Endodermal cell (in vitro differentiated cells): ENCODE measurements at regions not wholly inside any gene's neighbourhood (a gene's known extent, or its start where the extent isn't known, plus 50 kb on each side); places are given as distances from the start of the nearest gene placed in this dataset.
A peak's percentile ranks its signal among the peaks of the same experiment; 100 is the strongest.

Experiments used
- DNase-seq: peaks from one replicate; pipeline ENCODE4 v3.0.0-alpha.2; 2017
- H3K27ac ChIP-seq: 2 replicates; pipeline ENCODE4 v1.5.1; 2013; ENCODE audit warnings: mild to moderate bottlenecking, low read depth, low read length, moderate library complexity
- H3K27me3 ChIP-seq: 2 replicates; pipeline ENCODE4 v1.6.1; 2013; ENCODE audit warnings: mild to moderate bottlenecking, low read length, moderate library complexity; ENCODE audit not compliant: insufficient read depth, control insufficient read depth, poor library complexity, severe bottlenecking
- H3K36me3 ChIP-seq: 2 replicates; pipeline ENCODE4 v1.7.0; 2013; ENCODE audit warnings: mild to moderate bottlenecking, low read length, moderate library complexity; ENCODE audit not compliant: control insufficient read depth, insufficient read depth
- H3K4me1 ChIP-seq: one replicate; pipeline ENCODE4 v1.7.0; 2013; ENCODE audit warnings: low read length; ENCODE audit not compliant: control insufficient read depth, insufficient read depth
- H3K4me3 ChIP-seq: 2 replicates; pipeline ENCODE4 v1.5.1; 2013; ENCODE audit warnings: mild to moderate bottlenecking, low read length, moderate library complexity
- H3K9ac ChIP-seq: 2 replicates; pipeline ENCODE4 v1.6.1; 2013; ENCODE audit warnings: mild to moderate bottlenecking, low read length, moderate library complexity; ENCODE audit not compliant: poor library complexity, severe bottlenecking; ENCODE audit errors: extremely low read depth
- H3K9me3 ChIP-seq: 2 replicates; pipeline ENCODE4 v1.6.1; 2013; ENCODE audit warnings: mild to moderate bottlenecking, low read length, moderate library complexity; ENCODE audit not compliant: control insufficient read depth
- H3K27ac Mint-ChIP-seq: 2 replicates; pipeline ENCODE4 v1.8.0; 2020; ENCODE audit warnings: mixed read lengths
- H3K27me3 Mint-ChIP-seq: 2 replicates; pipeline ENCODE4 v1.8.0; 2021; ENCODE audit warnings: mild to moderate bottlenecking, mixed read lengths; ENCODE audit not compliant: insufficient read depth
- H3K36me3 Mint-ChIP-seq: 2 replicates; pipeline ENCODE4 v1.8.0; 2020; ENCODE audit warnings: low read depth, mixed read lengths
- H3K4me1 Mint-ChIP-seq: 2 replicates; pipeline ENCODE4 v1.8.0; 2020; ENCODE audit warnings: mixed read lengths
- H3K4me3 Mint-ChIP-seq: 2 replicates; pipeline ENCODE4 v1.8.0; 2020; ENCODE audit warnings: mild to moderate bottlenecking, moderate library complexity, mixed read lengths
- H3K9me3 Mint-ChIP-seq: 2 replicates; pipeline ENCODE4 v1.8.0; 2020; ENCODE audit warnings: mild to moderate bottlenecking, mixed read lengths
- CTCF ChIP-seq: fragments of 200-600 bp; sonication (generic); conservative IDR thresholded peaks from 2 replicates; pipeline ENCODE4 v1.5.0; 2021; ENCODE audit warnings: antibody characterized with exemption, mild to moderate bottlenecking
- WGBS, 2 experiments: methylation state at CpG; one replicate each; pipeline versions ENCODE4 v1.1.5 to v1.1.7; 2013; ENCODE audit warnings: missing lambda C conversion rate in 2 of 2, mixed read lengths in 1 of 2; ENCODE audit not compliant: insufficient coverage in 1 of 2, insufficient read length in 1 of 2; 5-methylcytosine and 5-hydroxymethylcytosine counted together

- DNase-seq, result no peak
- Histone ChIP-seq H3K27ac (no peak overlapping the region), H3K9ac (no peak overlapping the region), H3K36me3 (no peaks in the 10 kb centered on the region), H3K4me3 (no peak overlapping the region), H3K9me3 (no peaks in the 10 kb centered on the region), H3K27me3 (no peaks in the 10 kb centered on the region), H3K4me1 (no peaks in the 10 kb centered on the region)
- H3K27ac Mint-ChIP-seq, result no peak overlapping the region
- no peaks in the 10 kb centered on the region for H3K27me3 Mint-ChIP-seq
- no peaks in the 10 kb centered on the region for H3K9me3 Mint-ChIP-seq
- TF ChIP-seq CTCF, result no peak
- 86 to 92% methylated on average over 4 to 6 of the region's 6 CpGs for WGBS, 2 experiments
- H3K4me1 Mint-ChIP-seq, result no peaks in the 10 kb centered on the region
- H3K4me3 Mint-ChIP-seq, result no peak overlapping the region
- no peaks in the 10 kb centered on the region for H3K36me3 Mint-ChIP-seq
These were observed 212.8 kb upstream of the KBTBD8 start for GRCh38 chr3:66785191-66785909.

- Histone ChIP-seq H3K9ac (no peak overlapping the region), H3K27me3 (peaks cover 5% of the 10 kb centered on the region), H3K4me1 (no peaks in the 10 kb centered on the region), H3K36me3 (no peaks in the 10 kb centered on the region), H3K4me3 (no peak overlapping the region), H3K9me3 (no peaks in the 10 kb centered on the region), H3K27ac (peak overlapping the region; percentile 69)
- H3K4me3 Mint-ChIP-seq, result no peak overlapping the region
- no peak for TF ChIP-seq CTCF
- no peaks in the 10 kb centered on the region for H3K4me1 Mint-ChIP-seq
- no peak for DNase-seq
- peaks cover 2% of the 10 kb centered on the region for H3K27me3 Mint-ChIP-seq
- no peak overlapping the region for H3K27ac Mint-ChIP-seq
- 93 to 100% methylated on average over 1 to 5 of the region's 5 CpGs for WGBS, 2 experiments
- no peaks in the 10 kb centered on the region for H3K9me3 Mint-ChIP-seq
- no peaks in the 10 kb centered on the region for H3K36me3 Mint-ChIP-seq
These were observed 208.4 kb upstream of the KBTBD8 start for GRCh38 chr3:66789580-66790237.

DNA sequence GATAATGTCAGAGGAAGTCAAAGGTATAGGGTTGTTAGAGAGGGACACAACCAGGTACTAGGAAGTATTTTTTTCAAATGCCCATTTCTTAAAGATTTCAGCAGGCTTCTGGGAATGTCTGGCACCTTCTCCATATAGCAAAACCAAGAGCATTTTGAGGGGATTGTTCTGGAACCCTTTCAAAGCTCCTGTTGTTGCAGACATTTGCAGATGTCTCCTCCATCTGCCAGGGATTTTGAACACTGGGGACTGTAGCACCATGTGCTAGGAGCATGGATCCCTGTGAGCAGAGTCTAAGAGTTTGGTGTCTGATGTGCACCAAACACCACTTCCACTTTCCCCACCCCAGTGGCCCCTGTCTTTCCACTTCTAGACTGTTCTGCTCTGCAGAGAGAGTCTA lies 206.0 kb upstream of the KBTBD8 start:
- Histone ChIP-seq H3K4me1 (no peaks in the 10 kb centered on the region), H3K27me3 (peaks cover 5% of the 10 kb centered on the region), H3K9me3 (peaks cover 10% of the 10 kb centered on the region), H3K4me3 (no peak overlapping the region), H3K9ac (no peak overlapping the region), H3K27ac (no peak overlapping the region), H3K36me3 (no peaks in the 10 kb centered on the region)
- Mint-ChIP-seq H3K27me3 (peaks cover 2% of the 10 kb centered on the region), H3K27ac (no peak overlapping the region), H3K4me1 (no peaks in the 10 kb centered on the region), H3K36me3 (no peaks in the 10 kb centered on the region), H3K9me3 (peaks cover 7% of the 10 kb centered on the region), H3K4me3 (no peak overlapping the region)
- DNase-seq, result no peak
- TF ChIP-seq CTCF, result no peak
